OCI-LY7 (cell line): ENCODE measurements at regions not wholly inside any gene's neighbourhood (a gene's known extent, or its start where the extent isn't known, plus 50 kb on each side); places are given as distances from the start of the nearest gene placed in this dataset.

Experiments used
- EZH2phosphoT487 ChIP-seq: fragments of 200-600 bp; sonication (generic); IDR thresholded peaks from 2 replicates; pipeline ENCODE4 v1.6.1; 2018; ENCODE audit warnings: low read depth, borderline replicate concordance, mild to moderate bottlenecking, mixed run types, antibody characterized with exemption, low read length, moderate library complexity, mixed read lengths
- TF ChIP-seq, protein P1 (sequence below): fragments of 200-600 bp; sonication (generic); conservative IDR thresholded peaks from 2 replicates; pipeline ENCODE4 v1.5.1; 2014; ENCODE audit warnings: mild to moderate bottlenecking, antibody characterized with exemption, low read length, moderate library complexity, mixed read lengths

DNA sequence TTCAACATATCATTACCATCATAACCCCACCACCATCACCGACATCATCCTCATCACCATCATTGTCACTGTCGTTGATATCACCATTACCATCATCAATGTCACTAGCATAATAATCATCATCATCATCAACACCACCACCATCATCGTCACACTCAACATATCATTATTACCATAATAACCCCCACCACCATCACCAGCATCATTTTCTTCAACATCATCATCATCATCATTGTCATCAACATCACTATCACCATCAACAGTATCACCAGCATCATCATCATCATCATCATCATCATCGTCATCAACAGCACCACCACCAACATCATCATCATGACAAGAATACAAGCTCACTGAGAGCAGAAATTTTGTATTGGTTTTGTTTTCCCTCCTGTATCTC, 83.8 kb downstream of the MBD3L1 start:
- TF ChIP-seq, protein P1, sequence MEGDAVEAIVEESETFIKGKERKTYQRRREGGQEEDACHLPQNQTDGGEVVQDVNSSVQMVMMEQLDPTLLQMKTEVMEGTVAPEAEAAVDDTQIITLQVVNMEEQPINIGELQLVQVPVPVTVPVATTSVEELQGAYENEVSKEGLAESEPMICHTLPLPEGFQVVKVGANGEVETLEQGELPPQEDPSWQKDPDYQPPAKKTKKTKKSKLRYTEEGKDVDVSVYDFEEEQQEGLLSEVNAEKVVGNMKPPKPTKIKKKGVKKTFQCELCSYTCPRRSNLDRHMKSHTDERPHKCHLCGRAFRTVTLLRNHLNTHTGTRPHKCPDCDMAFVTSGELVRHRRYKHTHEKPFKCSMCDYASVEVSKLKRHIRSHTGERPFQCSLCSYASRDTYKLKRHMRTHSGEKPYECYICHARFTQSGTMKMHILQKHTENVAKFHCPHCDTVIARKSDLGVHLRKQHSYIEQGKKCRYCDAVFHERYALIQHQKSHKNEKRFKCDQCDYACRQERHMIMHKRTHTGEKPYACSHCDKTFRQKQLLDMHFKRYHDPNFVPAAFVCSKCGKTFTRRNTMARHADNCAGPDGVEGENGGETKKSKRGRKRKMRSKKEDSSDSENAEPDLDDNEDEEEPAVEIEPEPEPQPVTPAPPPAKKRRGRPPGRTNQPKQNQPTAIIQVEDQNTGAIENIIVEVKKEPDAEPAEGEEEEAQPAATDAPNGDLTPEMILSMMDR = no peak
- no peak for TF ChIP-seq EZH2phosphoT487
